Colon (tissue), 2 donors: ENCODE measurements at regions not wholly inside any gene's neighbourhood (a gene's known extent, or its start where the extent isn't known, plus 50 kb on each side); places are given as distances from the start of the nearest gene placed in this dataset.

ENCODE experiments used
- FAIRE-seq: peaks from 2 replicates; lab custom pipeline; 2012; peaks lifted over from hg19 to GRCh38; lab: Jason Lieb, UNC
- donor health status: control.
- donor health status: control.

- no peak for FAIRE-seq
Measured at GRCh38 chr16:74169687-74170376, 126.8 kb upstream of the PSMD7 start.

- FAIRE-seq = no peak
Measured at GRCh38 chr16:74169066-74169465, 127.5 kb upstream of the PSMD7 start.

- no peak for FAIRE-seq
Measured at GRCh38 chr16:74168445-74168844, 128.2 kb upstream of the PSMD7 start.

- no peak for FAIRE-seq
Measured at GRCh38 chr16:74166456-74166855, 130.2 kb upstream of the PSMD7 start.

GRCh38 chr16:74165566-74166080 is 131.0 kb upstream of the PSMD7 start:
- no peak for FAIRE-seq

GRCh38 chr16:74160759-74161158 is 135.9 kb upstream of the PSMD7 start:
- no peak for FAIRE-seq

GRCh38 chr16:74153773-74154172 is 142.8 kb upstream of the PSMD7 start:
- no peak for FAIRE-seq

GRCh38 chr16:74146643-74147042 is 150.0 kb upstream of the PSMD7 start:
- FAIRE-seq = no peak

GRCh38 chr16:74143171-74143570 is 153.4 kb upstream of the PSMD7 start:
- FAIRE-seq = no peak

GRCh38 chr16:74141015-74141414 is 155.6 kb upstream of the PSMD7 start:
- FAIRE-seq = no peak

GRCh38 chr16:74140557-74140956 is 156.1 kb upstream of the PSMD7 start:
- FAIRE-seq = no peak

GRCh38 chr16:74123826-74124225 is 172.8 kb upstream of the PSMD7 start:
- FAIRE-seq = no peak

GRCh38 chr16:74123195-74123594 is 173.4 kb upstream of the PSMD7 start:
- FAIRE-seq = no peak

GRCh38 chr16:74117798-74118197 is 178.8 kb upstream of the PSMD7 start:
- FAIRE-seq = no peak

- no peak for FAIRE-seq
Measured at GRCh38 chr16:74113545-74113944, 183.1 kb upstream of the PSMD7 start.

- no peak for FAIRE-seq
Measured at GRCh38 chr16:74111456-74111982, 185.1 kb upstream of the PSMD7 start.

GRCh38 chr16:74107795-74108610 is 188.6 kb upstream of the PSMD7 start:
- no peak for FAIRE-seq

- FAIRE-seq = no peak
Measured at GRCh38 chr16:74104022-74104421, 192.6 kb upstream of the PSMD7 start.

GRCh38 chr16:74101379-74102137 is 195.1 kb upstream of the PSMD7 start:
- no peak for FAIRE-seq

GRCh38 chr16:74100395-74101326 is 196.0 kb upstream of the PSMD7 start:
- no peak for FAIRE-seq

- FAIRE-seq = no peak
Measured at GRCh38 chr16:74099530-74099929, 197.1 kb upstream of the PSMD7 start.
